ENCODE measurements at regions not wholly inside any gene's neighbourhood (a gene's known extent, or its start where the extent isn't known, plus 50 kb on each side); places are given as distances from the start of the nearest gene placed in this dataset.

- TF ChIP-seq ELK1 (IDR thresholded peaks at IDR 0.05; ENCODE audit: low read depth, low read length) (no peak), SRF (IDR thresholded peaks at IDR 0.05; ENCODE audit: low read depth in 2 of 2, low read length in 2 of 2) (no peak), CBFB (IDR thresholded peaks at IDR 0.05; ENCODE audit: low read depth) (no peak), BACH1 (IDR thresholded peaks at IDR 0.05; ENCODE audit: borderline replicate concordance) (no peak), TCF3 (IDR thresholded peaks at IDR 0.05; ENCODE audit: borderline replicate concordance, insufficient read depth, low read depth, low read length) (no peak), ATF7 (IDR thresholded peaks at IDR 0.05; ENCODE audit: low read depth) (no peak), IKZF2 (IDR thresholded peaks at IDR 0.05) (no peak), ETV6 (conservative IDR thresholded peaks at IDR 0.05 in 1 of 2, IDR thresholded peaks at IDR 0.05 in 1 of 2; ENCODE audit: borderline replicate concordance in 1 of 2, low read depth in 1 of 2) (no peak), FOXK2 (IDR thresholded peaks at IDR 0.05) (no peak)
These were observed 231.0 kb upstream of the TNP1 start (continued) for GRCh38 chr2:217090884-217091283.

DNA sequence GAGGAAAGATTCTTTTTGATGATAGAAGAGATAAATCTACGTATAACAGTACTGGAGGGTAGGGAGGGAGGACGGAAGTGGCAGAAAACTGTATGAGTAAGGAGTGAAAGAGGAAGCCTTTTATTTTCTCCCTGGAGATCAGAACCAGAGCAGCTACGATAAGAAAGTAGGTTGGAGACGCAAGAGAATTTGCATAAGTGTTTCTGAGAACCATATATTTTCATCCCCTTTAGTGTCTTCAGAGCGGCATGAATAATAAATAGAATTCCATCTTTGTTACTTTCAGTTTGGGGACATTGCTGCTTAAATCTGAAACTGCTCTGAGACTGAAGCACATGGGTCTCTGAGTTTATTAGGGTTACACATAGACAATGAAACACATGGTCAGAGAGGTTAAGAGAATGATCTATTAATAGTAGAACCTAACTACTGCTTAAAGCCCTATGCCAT, 230.2 kb upstream of the TNP1 start:
- Histone ChIP-seq H3K9ac (ENCODE audit: control insufficient read depth, insufficient read depth, low read length) (no peak overlapping the region), H3K4me3 (0 out of 2 replicates have a peak overlapping the region, but pooled peaks have one; percentile 33), H3K36me3 (ENCODE audit: control insufficient read depth in 2 of 2, insufficient read depth in 2 of 2, low read length in 1 of 2) (no peaks in the 10 kb centered on the region), H3K27ac (ENCODE audit: control insufficient read depth, insufficient read depth) (peak overlapping the region; percentile 58; the same call in 1 of the 2 replicates), H3K4me1 (ENCODE audit: control insufficient read depth, insufficient read depth, low read length) (peaks cover 28% of the 10 kb centered on the region), H3K79me2 (ENCODE audit: control insufficient read depth, insufficient read depth, low read length) (no peaks in the 10 kb centered on the region), H4K20me1 (ENCODE audit: control insufficient read depth, insufficient read depth) (no peaks in the 10 kb centered on the region), H3K4me2 (ENCODE audit: control insufficient read depth, insufficient read depth) (peak overlapping the region; percentile 74), H3K27me3 (replicated peaks in 1 of 2; ENCODE audit: control insufficient read depth in 2 of 2, insufficient read depth in 2 of 2, low read length in 1 of 2) (no peaks in the 10 kb centered on the region), H2AFZ (ENCODE audit: control insufficient read depth, low read depth, low read length) (no peak overlapping the region), H3K9me3 (replicated peaks; ENCODE audit: control insufficient read depth, insufficient read depth, low read length) (peaks cover 2% of the 10 kb centered on the region; the same call in 2 of the 3 replicates)
- FAIRE-seq (peak; percentile 98), DNase-seq (ENCODE audit: low read depth, low spot score) (peak; percentile 82), ATAC-seq (peak; percentile 80)
- ChIA-PET RAD21 (ENCODE audit: unreplicated experiment) (interaction anchor here (0.6 kb wide), 1 partner anchor 76 kb away, joined by 3 read pairs; no protein-coding TSS in a partner anchor), POLR2A (no interaction called here), CTCF (interaction anchor here (1.0 to 1.7 kb wide), 5 partner anchors 14 to 623 kb away, joined by 3 to 5 read pairs (median 3); no protein-coding TSS in a partner anchor), SMC1A (ENCODE audit: uncharacterized antibody, unreplicated experiment) (no interaction called here)
- in situ Hi-C loops (cut with MboI) = no loop called here
- 9% methylated on average over 5 of the region's 5 CpGs for WGBS (ENCODE audit: insufficient coverage, insufficient replicate concordance, low lambda C conversion rate, missing lambda C conversion rate)
- no TSS peak for BruUV-seq (replicated peaks)
- intact Hi-C loops (cut with micrococcal nuclease; ENCODE audit: unreplicated experiment) = loop anchor here (1.0 to 5.0 kb wide), 2 partner anchors 72 to 133 kb away; no protein-coding TSS in a partner anchor
- TF ChIP-seq FOS (IDR thresholded peaks at IDR 0.05; ENCODE audit: borderline replicate concordance, extremely low read depth, insufficient read length) = no peak
- TF ChIP-seq SREBF2 (IDR thresholded peaks at IDR 0.05; ENCODE audit: low read length) = no peak
- peak; percentile 61; the same call in 1 of the 2 replicates for TF ChIP-seq IRF4 (IDR thresholded peaks at IDR 0.05; ENCODE audit: low read depth, low read length)
- TF ChIP-seq, protein P1, sequence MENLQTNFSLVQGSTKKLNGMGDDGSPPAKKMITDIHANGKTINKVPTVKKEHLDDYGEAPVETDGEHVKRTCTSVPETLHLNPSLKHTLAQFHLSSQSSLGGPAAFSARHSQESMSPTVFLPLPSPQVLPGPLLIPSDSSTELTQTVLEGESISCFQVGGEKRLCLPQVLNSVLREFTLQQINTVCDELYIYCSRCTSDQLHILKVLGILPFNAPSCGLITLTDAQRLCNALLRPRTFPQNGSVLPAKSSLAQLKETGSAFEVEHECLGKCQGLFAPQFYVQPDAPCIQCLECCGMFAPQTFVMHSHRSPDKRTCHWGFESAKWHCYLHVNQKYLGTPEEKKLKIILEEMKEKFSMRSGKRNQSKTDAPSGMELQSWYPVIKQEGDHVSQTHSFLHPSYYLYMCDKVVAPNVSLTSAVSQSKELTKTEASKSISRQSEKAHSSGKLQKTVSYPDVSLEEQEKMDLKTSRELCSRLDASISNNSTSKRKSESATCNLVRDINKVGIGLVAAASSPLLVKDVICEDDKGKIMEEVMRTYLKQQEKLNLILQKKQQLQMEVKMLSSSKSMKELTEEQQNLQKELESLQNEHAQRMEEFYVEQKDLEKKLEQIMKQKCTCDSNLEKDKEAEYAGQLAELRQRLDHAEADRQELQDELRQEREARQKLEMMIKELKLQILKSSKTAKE (IDR thresholded peaks at IDR 0.05; ENCODE audit: low read depth, poor library complexity, severe bottlenecking) = no peak
- TF ChIP-seq IKZF1 (conservative IDR thresholded peaks at IDR 0.05) = peak; percentile 67
- peak; percentile 86 for TF ChIP-seq SPI1 (IDR thresholded peaks at IDR 0.05; ENCODE audit: borderline replicate concordance, insufficient read depth, low read depth, low read length)
- TF ChIP-seq, protein P2, sequence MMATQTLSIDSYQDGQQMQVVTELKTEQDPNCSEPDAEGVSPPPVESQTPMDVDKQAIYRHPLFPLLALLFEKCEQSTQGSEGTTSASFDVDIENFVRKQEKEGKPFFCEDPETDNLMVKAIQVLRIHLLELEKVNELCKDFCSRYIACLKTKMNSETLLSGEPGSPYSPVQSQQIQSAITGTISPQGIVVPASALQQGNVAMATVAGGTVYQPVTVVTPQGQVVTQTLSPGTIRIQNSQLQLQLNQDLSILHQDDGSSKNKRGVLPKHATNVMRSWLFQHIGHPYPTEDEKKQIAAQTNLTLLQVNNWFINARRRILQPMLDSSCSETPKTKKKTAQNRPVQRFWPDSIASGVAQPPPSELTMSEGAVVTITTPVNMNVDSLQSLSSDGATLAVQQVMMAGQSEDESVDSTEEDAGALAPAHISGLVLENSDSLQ (IDR thresholded peaks at IDR 0.05) = no peak
- TF ChIP-seq CBX5 (IDR thresholded peaks at IDR 0.05; ENCODE audit: low read depth) = no peak
- no peak for TF ChIP-seq HCFC1 (IDR thresholded peaks at IDR 0.05; ENCODE audit: low read length)
- peak; percentile 59 for TF ChIP-seq NR2F1 (conservative IDR thresholded peaks at IDR 0.05)
- no peak for TF ChIP-seq RFX5 (IDR thresholded peaks at IDR 0.05; ENCODE audit: low read depth, low read length)
- no peak for TF ChIP-seq PAX8 (IDR thresholded peaks at IDR 0.05)
- TF ChIP-seq CHD1 (IDR thresholded peaks at IDR 0.05; ENCODE audit: low read depth, low read length) = no peak

Data from GM12878 (cell line).